Naive thymus-derived CD8-positive, alpha-beta T cell (primary cell): ENCODE measurements at regions not wholly inside any gene's neighbourhood (a gene's known extent, or its start where the extent isn't known, plus 50 kb on each side); places are given as distances from the start of the nearest gene placed in this dataset.

ENCODE experiments used
- ATAC-seq, 2 donors: fragments of 150-1000 bp; cut with Tn5 transposase in 1 of 2; sonication (Bioruptor Pico), chemical (Tn5 transposase) in 1 of 2; 1 replicate in 1 of 2; 2 replicates in 1 of 2; pipeline ENCODE4 v1.10.0; 2021; ENCODE audit warnings: mild to moderate bottlenecking in 2 of 2, moderate library complexity in 2 of 2
- POLR2A ChIA-PET: fragments of 350-600 bp; sonication (Branson Sonifier 250); formaldehyde crosslinking; loops from one replicate; lab custom pipeline; 2021; ENCODE audit warnings: antibody characterized with exemption; lab: Charles Lee
- DNase-seq, 10 donors: peaks; one replicate each; pipeline versions ENCODE4 v3.0.0 to v3.0.0-alpha.2; 2020 to 2022
- H3K27ac Mint-ChIP-seq, 10 donors: one replicate each; pipeline ENCODE4 v1.8.0; 2020 to 2022; ENCODE audit warnings: mild to moderate bottlenecking in 10 of 10, mixed read lengths in 10 of 10, moderate library complexity in 4 of 10, inconsistent platforms in 1 of 10
- H3K27me3 Mint-ChIP-seq, 5 donors: one replicate each; pipeline ENCODE4 v1.8.0; 2021 to 2022; ENCODE audit warnings: mixed read lengths in 5 of 5
- H3K36me3 Mint-ChIP-seq, 3 donors: one replicate each; pipeline ENCODE4 v1.8.0; 2020 to 2022; ENCODE audit warnings: mixed read lengths in 3 of 3, mild to moderate bottlenecking in 2 of 3, inconsistent platforms in 1 of 3
- H3K4me1 Mint-ChIP-seq, 4 donors: one replicate each; pipeline ENCODE4 v1.8.0; 2021 to 2022; ENCODE audit warnings: mixed read lengths in 4 of 4
- H3K4me3 Mint-ChIP-seq, 10 donors: one replicate each; pipeline ENCODE4 v1.8.0; 2020 to 2022; ENCODE audit warnings: mild to moderate bottlenecking in 10 of 10, mixed read lengths in 10 of 10, moderate library complexity in 6 of 10, inconsistent platforms in 1 of 10
- H3K9me3 Mint-ChIP-seq, 9 donors: one replicate each; pipeline ENCODE4 v1.8.0; 2020 to 2022; ENCODE audit warnings: mixed read lengths in 9 of 9, mild to moderate bottlenecking in 3 of 9, inconsistent platforms in 1 of 9, moderate library complexity in 1 of 9

- no peak overlapping the region for H3K4me3 Mint-ChIP-seq
- no peaks in the 10 kb centered on the region for H3K27me3 Mint-ChIP-seq
- peaks cover 0 to 6% (median 3%) of the 10 kb centered on the region in 3 donors for H3K36me3 Mint-ChIP-seq
- DNase-seq, result no peak
- POLR2A ChIA-PET, result no interaction called here
- ATAC-seq, result no peak
- no peak overlapping the region for H3K27ac Mint-ChIP-seq
- H3K9me3 Mint-ChIP-seq, result peaks cover 0 to 16% (median 11%) of the 10 kb centered on the region in 9 donors
- H3K4me1 Mint-ChIP-seq, result no peaks in the 10 kb centered on the region
Observed at GRCh38 chr7:42337225-42337905, 100.4 kb upstream of the GLI3 start.

GRCh38 chr7:42332605-42333222 is 95.7 kb upstream of the GLI3 start:
- no peak for DNase-seq
- POLR2A ChIA-PET, result no interaction called here
- ATAC-seq, result no peak
- no peaks in the 10 kb centered on the region for H3K4me1 Mint-ChIP-seq
- H3K27me3 Mint-ChIP-seq, result peaks cover 0 to 4% (median 0%) of the 10 kb centered on the region in 5 donors
- no peak overlapping the region for H3K4me3 Mint-ChIP-seq
- H3K27ac Mint-ChIP-seq, result no peak overlapping the region
- H3K9me3 Mint-ChIP-seq, result peaks cover 10 to 26% (median 22%) of the 10 kb centered on the region in 9 donors
- H3K36me3 Mint-ChIP-seq, result peaks cover 0 to 14% (median 3%) of the 10 kb centered on the region in 3 donors

- Mint-ChIP-seq H3K4me1 (no peaks in the 10 kb centered on the region), H3K36me3 (no peaks in the 10 kb centered on the region), H3K4me3 (no peak overlapping the region), H3K27me3 (peaks cover 0 to 4% (median 2%) of the 10 kb centered on the region in 5 donors), H3K9me3 (peaks cover 0 to 13% (median 2%) of the 10 kb centered on the region in 9 donors), H3K27ac (no peak overlapping the region)
- DNase-seq (no peak), ATAC-seq (no peak)
- POLR2A ChIA-PET, result no interaction called here
Observed at GRCh38 chr7:42319631-42320030, 82.6 kb upstream of the GLI3 start.

- POLR2A ChIA-PET, result no interaction called here
- Mint-ChIP-seq H3K9me3 (peaks cover 2 to 49% (median 11%) of the 10 kb centered on the region in 9 donors), H3K36me3 (no peaks in the 10 kb centered on the region), H3K27ac (no peak overlapping the region), H3K4me3 (no peak overlapping the region), H3K4me1 (no peaks in the 10 kb centered on the region), H3K27me3 (peaks cover 0 to 4% (median 0%) of the 10 kb centered on the region in 5 donors)
- ATAC-seq (no peak), DNase-seq (no peak)
Observed at GRCh38 chr7:42315631-42316030, 78.6 kb upstream of the GLI3 start.

GRCh38 chr7:42315103-42315502 is 78.1 kb upstream of the GLI3 start:
- H3K27me3 Mint-ChIP-seq, result peaks cover 0 to 4% (median 0%) of the 10 kb centered on the region in 5 donors
- H3K27ac Mint-ChIP-seq, result no peak overlapping the region
- H3K36me3 Mint-ChIP-seq, result no peaks in the 10 kb centered on the region
- peaks cover 2 to 46% (median 11%) of the 10 kb centered on the region in 9 donors for H3K9me3 Mint-ChIP-seq
- POLR2A ChIA-PET, result no interaction called here
- ATAC-seq (no peak), DNase-seq (no peak)
- no peaks in the 10 kb centered on the region for H3K4me1 Mint-ChIP-seq
- no peak overlapping the region for H3K4me3 Mint-ChIP-seq

GRCh38 chr7:42314696-42315095 is 77.7 kb upstream of the GLI3 start:
- H3K27me3 Mint-ChIP-seq, result peaks cover 0 to 4% (median 0%) of the 10 kb centered on the region in 5 donors
- no peak overlapping the region for H3K27ac Mint-ChIP-seq
- H3K4me1 Mint-ChIP-seq, result no peaks in the 10 kb centered on the region
- no peak overlapping the region for H3K4me3 Mint-ChIP-seq
- no peak for DNase-seq
- H3K36me3 Mint-ChIP-seq, result no peaks in the 10 kb centered on the region
- H3K9me3 Mint-ChIP-seq, result peaks cover 2 to 42% (median 11%) of the 10 kb centered on the region in 9 donors
- no peak for ATAC-seq
- POLR2A ChIA-PET, result no interaction called here

- no peak for DNase-seq
- H3K27ac Mint-ChIP-seq, result no peak overlapping the region
- H3K4me1 Mint-ChIP-seq, result no peaks in the 10 kb centered on the region
- POLR2A ChIA-PET, result no interaction called here
- no peak overlapping the region for H3K4me3 Mint-ChIP-seq
- H3K27me3 Mint-ChIP-seq, result peaks cover 0 to 4% (median 0%) of the 10 kb centered on the region in 5 donors
- peaks cover 2 to 51% (median 14%) of the 10 kb centered on the region in 9 donors for H3K9me3 Mint-ChIP-seq
- no peaks in the 10 kb centered on the region for H3K36me3 Mint-ChIP-seq
- no peak for ATAC-seq
Observed at GRCh38 chr7:42311195-42311594, 74.2 kb upstream of the GLI3 start.

- Mint-ChIP-seq H3K4me3 (no peak overlapping the region), H3K4me1 (no peaks in the 10 kb centered on the region), H3K27me3 (no peaks in the 10 kb centered on the region), H3K36me3 (no peaks in the 10 kb centered on the region), H3K9me3 (peaks cover 0 to 5% (median 0%) of the 10 kb centered on the region in 9 donors), H3K27ac (no peak overlapping the region)
- no peak for ATAC-seq
- no peak for DNase-seq
- POLR2A ChIA-PET, result no interaction called here
Observed at GRCh38 chr7:42292991-42293521, 56.0 kb upstream of the GLI3 start.

- Mint-ChIP-seq H3K9me3 (peaks cover 0 to 5% (median 0%) of the 10 kb centered on the region in 9 donors), H3K4me1 (no peaks in the 10 kb centered on the region), H3K27me3 (peaks cover 0 to 3% (median 0%) of the 10 kb centered on the region in 5 donors), H3K27ac (no peak overlapping the region), H3K36me3 (no peaks in the 10 kb centered on the region), H3K4me3 (no peak overlapping the region)
- ATAC-seq (no peak), DNase-seq (no peak)
- POLR2A ChIA-PET, result interaction anchor here (0.6 kb wide), 1 partner anchor 11 kb away, joined by 3 read pairs; no protein-coding TSS in a partner anchor
Observed at GRCh38 chr7:42289473-42289872, 52.5 kb upstream of the GLI3 start.
